ENCODE measurements at regions not wholly inside any gene's neighbourhood (a gene's known extent, or its start where the extent isn't known, plus 50 kb on each side); places are given as distances from the start of the nearest gene placed in this dataset.

GRCh38 chr2:20555954-20556353, 94.9 kb downstream of the HS1BP3 start:
- Mint-ChIP-seq H3K27ac (ENCODE audit: unreplicated experiment) (no peak overlapping the region), H3K4me1 (ENCODE audit: low read depth, unreplicated experiment) (peaks cover 8% of the 10 kb centered on the region), H3K36me3 (ENCODE audit: unreplicated experiment) (no peaks in the 10 kb centered on the region), H3K4me3 (ENCODE audit: unreplicated experiment) (no peak overlapping the region), H3K27me3 (ENCODE audit: unreplicated experiment) (peaks cover 6% of the 10 kb centered on the region), H3K9me3 (ENCODE audit: unreplicated experiment) (peaks cover 3% of the 10 kb centered on the region)
- no peak for DNase-seq
- TF ChIP-seq CTCF (IDR thresholded peaks at IDR 0.05; ENCODE audit: partially characterized antibody, unreplicated experiment): no peak

GRCh38 chr2:20556756-20557155, 94.1 kb downstream of the HS1BP3 start:
- DNase-seq: no peak
- TF ChIP-seq CTCF (IDR thresholded peaks at IDR 0.05; ENCODE audit: partially characterized antibody, unreplicated experiment): no peak
- Mint-ChIP-seq H3K27me3 (ENCODE audit: unreplicated experiment) (peaks cover 6% of the 10 kb centered on the region), H3K4me1 (ENCODE audit: low read depth, unreplicated experiment) (peaks cover 5% of the 10 kb centered on the region), H3K27ac (ENCODE audit: unreplicated experiment) (no peak overlapping the region), H3K9me3 (ENCODE audit: unreplicated experiment) (peaks cover 3% of the 10 kb centered on the region), H3K4me3 (ENCODE audit: unreplicated experiment) (no peak overlapping the region), H3K36me3 (ENCODE audit: unreplicated experiment) (no peaks in the 10 kb centered on the region)

- Mint-ChIP-seq H3K4me3 (ENCODE audit: unreplicated experiment) (no peak overlapping the region), H3K36me3 (ENCODE audit: unreplicated experiment) (no peaks in the 10 kb centered on the region)
Measured at GRCh38 chr2:20557226-20557625, 93.7 kb downstream of the HS1BP3 start.

GRCh38 chr2:20557635-20558034, 93.3 kb downstream of the HS1BP3 start:
- Mint-ChIP-seq H3K4me3 (ENCODE audit: unreplicated experiment) (no peak overlapping the region), H3K9me3 (ENCODE audit: unreplicated experiment) (peaks cover 3% of the 10 kb centered on the region), H3K4me1 (ENCODE audit: low read depth, unreplicated experiment) (peaks cover 5% of the 10 kb centered on the region), H3K27me3 (ENCODE audit: unreplicated experiment) (peaks cover 6% of the 10 kb centered on the region), H3K27ac (ENCODE audit: unreplicated experiment) (no peak overlapping the region), H3K36me3 (ENCODE audit: unreplicated experiment) (no peaks in the 10 kb centered on the region)
- no peak for TF ChIP-seq CTCF (IDR thresholded peaks at IDR 0.05; ENCODE audit: partially characterized antibody, unreplicated experiment)
- DNase-seq: no peak

More at GRCh38 chr2:20557226-20557625, 93.7 kb downstream of the HS1BP3 start:
- Mint-ChIP-seq H3K4me1 (ENCODE audit: low read depth, unreplicated experiment) (peaks cover 2% of the 10 kb centered on the region), H3K27me3 (ENCODE audit: unreplicated experiment) (peaks cover 6% of the 10 kb centered on the region), H3K9me3 (ENCODE audit: unreplicated experiment) (peaks cover 3% of the 10 kb centered on the region), H3K27ac (ENCODE audit: unreplicated experiment) (no peak overlapping the region)
- DNase-seq: no peak
- no peak for TF ChIP-seq CTCF (IDR thresholded peaks at IDR 0.05; ENCODE audit: partially characterized antibody, unreplicated experiment)

GRCh38 chr2:20558391-20559150, 92.3 kb downstream of the HS1BP3 start:
- no peaks in the 10 kb centered on the region for H3K36me3 Mint-ChIP-seq (ENCODE audit: unreplicated experiment)
- TF ChIP-seq CTCF (IDR thresholded peaks at IDR 0.05; ENCODE audit: partially characterized antibody, unreplicated experiment): no peak
- no peak for DNase-seq
- H3K4me1 Mint-ChIP-seq (ENCODE audit: low read depth, unreplicated experiment): peaks cover 9% of the 10 kb centered on the region
- peaks cover 6% of the 10 kb centered on the region for H3K27me3 Mint-ChIP-seq (ENCODE audit: unreplicated experiment)
- no peak overlapping the region for H3K4me3 Mint-ChIP-seq (ENCODE audit: unreplicated experiment)
- H3K9me3 Mint-ChIP-seq (ENCODE audit: unreplicated experiment): peaks cover 3% of the 10 kb centered on the region
- no peak overlapping the region for H3K27ac Mint-ChIP-seq (ENCODE audit: unreplicated experiment)
